ENCODE measurements at regions not wholly inside any gene's neighbourhood (a gene's known extent, or its start where the extent isn't known, plus 50 kb on each side); places are given as distances from the start of the nearest gene placed in this dataset.

- WGBS, 4 donors: 38 to 57% (median 49%) methylated on average over 2 of the region's 2 CpGs
- H3K27me3 ChIP-seq: no peaks in the 10 kb centered on the region
- peak overlapping the region in 1 of 4 donors; percentile 19 for H3K4me3 ChIP-seq
Measured at GRCh38 chr3:191761906-191762305, 300.9 kb downstream of the PYDC2 start.

GRCh38 chr3:191762323-191762960 is 301.5 kb downstream of the PYDC2 start:
- intact Hi-C loops (cut with DNase I): no loop called here
- Histone ChIP-seq H3K27ac (peak overlapping the region in 2 of 5 donors; percentile 13 to 23), H3K36me3 (replicated peaks in 1 of 2) (no peaks in the 10 kb centered on the region), H3K9me3 (replicated peaks in 1 of 3) (no peaks in the 10 kb centered on the region), H3K4me3 (peak overlapping the region in 1 of 4 donors; percentile 19), H3K4me1 (replicated peaks in 1 of 2) (peaks cover 0 to 17% of the 10 kb centered on the region in 2 donors), H3K27me3 (no peaks in the 10 kb centered on the region)
- TF ChIP-seq CTCF (IDR thresholded peaks at IDR 0.05): no peak
- no peak for TF ChIP-seq POLR2A (IDR thresholded peaks at IDR 0.05)
- 32 to 34% (median 34%) methylated on average over 5 of the region's 5 CpGs for WGBS, 4 donors
- peak in 3 of 7 donors; percentile 20 to 29 (median 26) for DNase-seq

More at GRCh38 chr3:191761906-191762305, 300.9 kb downstream of the PYDC2 start:
- H3K27ac ChIP-seq: peak overlapping the region in 1 of 5 donors; percentile 49
- TF ChIP-seq POLR2A (IDR thresholded peaks at IDR 0.05) (no peak), CTCF (IDR thresholded peaks at IDR 0.05) (no peak)
- peaks cover 0 to 17% of the 10 kb centered on the region in 2 donors for H3K4me1 ChIP-seq (replicated peaks in 1 of 2)
- no peak for DNase-seq
- intact Hi-C loops (cut with DNase I): no loop called here
- H3K36me3 ChIP-seq (replicated peaks in 1 of 2): no peaks in the 10 kb centered on the region
- no peaks in the 10 kb centered on the region for H3K9me3 ChIP-seq (replicated peaks in 1 of 3)

- peaks cover 0 to 3% (median 0%) of the 10 kb centered on the region in 3 donors for H3K9me3 ChIP-seq (replicated peaks in 1 of 3)
- H3K4me1 ChIP-seq (replicated peaks in 1 of 2): no peaks in the 10 kb centered on the region
- H3K27ac ChIP-seq: no peak overlapping the region
- 78 to 84% (median 81%) methylated on average over 1 to 2 of the region's 2 CpGs for WGBS, 4 donors
- DNase-seq: no peak
- TF ChIP-seq POLR2A (IDR thresholded peaks at IDR 0.05) (no peak), CTCF (IDR thresholded peaks at IDR 0.05) (no peak)
- intact Hi-C loops (cut with DNase I): no loop called here
- H3K36me3 ChIP-seq (replicated peaks in 1 of 2): no peaks in the 10 kb centered on the region
- no peaks in the 10 kb centered on the region for H3K27me3 ChIP-seq
- no peak overlapping the region for H3K4me3 ChIP-seq
Measured at GRCh38 chr3:191768421-191768820, 307.5 kb downstream of the PYDC2 start.

GRCh38 chr3:191770541-191770940 is 309.6 kb downstream of the PYDC2 start:
- 60 to 90% (median 74%) methylated on average over 1 of the region's 1 CpG for WGBS, 4 donors
- Histone ChIP-seq H3K27ac (no peak overlapping the region), H3K27me3 (no peaks in the 10 kb centered on the region), H3K4me1 (replicated peaks in 1 of 2) (no peaks in the 10 kb centered on the region), H3K36me3 (replicated peaks in 1 of 2) (no peaks in the 10 kb centered on the region), H3K9me3 (replicated peaks in 1 of 3) (peaks cover 0 to 3% (median 0%) of the 10 kb centered on the region in 3 donors), H3K4me3 (no peak overlapping the region)
- no peak for DNase-seq
- intact Hi-C loops (cut with DNase I): no loop called here
- TF ChIP-seq CTCF (IDR thresholded peaks at IDR 0.05) (no peak), POLR2A (IDR thresholded peaks at IDR 0.05) (no peak)

All from adrenal gland (tissue), 9 donors.